Lower lobe of right lung (tissue), 2 donors: ENCODE measurements at regions not wholly inside any gene's neighbourhood (a gene's known extent, or its start where the extent isn't known, plus 50 kb on each side); places are given as distances from the start of the nearest gene placed in this dataset.

ENCODE experiments used
- ATAC-seq, 2 donors: fragments of 200-7000 bp; cut with Tn5 transposase; one replicate each; pipeline ENCODE4 v1.9.1; 2020 to 2022; ENCODE audit warnings: mild to moderate bottlenecking in 2 of 2, moderate library complexity in 2 of 2
- DNase-seq: peaks from one replicate; pipeline ENCODE4 v3.0.0-alpha.2; 2020
- H3K27ac ChIP-seq: fragments of 200-600 bp; one replicate; pipeline ENCODE4 v1.8.0; 2022
- H3K27me3 ChIP-seq: fragments of 200-600 bp; one replicate; pipeline ENCODE4 v1.8.0; 2022; ENCODE audit warnings: low read depth
- H3K36me3 ChIP-seq: fragments of 200-600 bp; one replicate; pipeline ENCODE4 v1.8.0; 2022; ENCODE audit warnings: mild to moderate bottlenecking
- H3K4me1 ChIP-seq: fragments of 200-600 bp; one replicate; pipeline ENCODE4 v1.8.0; 2022
- H3K4me3 ChIP-seq: fragments of 200-600 bp; one replicate; pipeline ENCODE4 v1.8.0; 2022; ENCODE audit warnings: mild to moderate bottlenecking
- H3K9me3 ChIP-seq: fragments of 200-600 bp; one replicate; pipeline ENCODE4 v1.8.0; 2022
- CTCF ChIP-seq: fragments of 200-600 bp; IDR thresholded peaks from one replicate; pipeline ENCODE4 v1.8.0; 2022; ENCODE audit warnings: antibody characterized with exemption, mild to moderate bottlenecking
- intact Hi-C: fragments of 100-400 bp; cut with DNase I; formaldehyde crosslinking; loops from one replicate; pipeline ENCODE4 v1.11.0; 2022
- donor health status: DM: no; HTN: yes; CAD: no; lungs with severe emphysema.

GRCh38 chr2:221771297-221771696 is 199.2 kb upstream of the EPHA4 start:
- TF ChIP-seq CTCF: no peak
- ATAC-seq: no peak
- no peak for DNase-seq
- H3K27me3 ChIP-seq: no peaks in the 10 kb centered on the region
- H3K4me3 ChIP-seq: no peak overlapping the region
- H3K9me3 ChIP-seq: no peaks in the 10 kb centered on the region
- H3K36me3 ChIP-seq: no peaks in the 10 kb centered on the region
- H3K4me1 ChIP-seq: no peaks in the 10 kb centered on the region
- no peak overlapping the region for H3K27ac ChIP-seq
- intact Hi-C loops: no loop called here

- no peak overlapping the region for H3K4me3 ChIP-seq
- no peak overlapping the region for H3K27ac ChIP-seq
- H3K4me1 ChIP-seq: no peaks in the 10 kb centered on the region
- no peak for DNase-seq
- TF ChIP-seq CTCF: no peak
- H3K9me3 ChIP-seq: no peaks in the 10 kb centered on the region
- H3K27me3 ChIP-seq: no peaks in the 10 kb centered on the region
- H3K36me3 ChIP-seq: no peaks in the 10 kb centered on the region
- intact Hi-C loops: no loop called here
- no peak for ATAC-seq
These were observed 195.3 kb upstream of the EPHA4 start for GRCh38 chr2:221767106-221768012.

- H3K4me1 ChIP-seq: no peaks in the 10 kb centered on the region
- no peaks in the 10 kb centered on the region for H3K36me3 ChIP-seq
- no peak overlapping the region for H3K27ac ChIP-seq
- TF ChIP-seq CTCF: no peak
- DNase-seq (no peak), ATAC-seq (no peak)
- no peak overlapping the region for H3K4me3 ChIP-seq
- no peaks in the 10 kb centered on the region for H3K27me3 ChIP-seq
- H3K9me3 ChIP-seq: no peaks in the 10 kb centered on the region
- intact Hi-C loops: no loop called here
These were observed 190.4 kb upstream of the EPHA4 start for GRCh38 chr2:221762496-221762895.

- intact Hi-C loops: no loop called here
- H3K9me3 ChIP-seq: no peaks in the 10 kb centered on the region
- DNase-seq (no peak), ATAC-seq (no peak)
- H3K27ac ChIP-seq: no peak overlapping the region
- H3K27me3 ChIP-seq: no peaks in the 10 kb centered on the region
- no peaks in the 10 kb centered on the region for H3K36me3 ChIP-seq
- H3K4me3 ChIP-seq: no peak overlapping the region
- H3K4me1 ChIP-seq: no peaks in the 10 kb centered on the region
- no peak for TF ChIP-seq CTCF
These were observed 189.2 kb upstream of the EPHA4 start for GRCh38 chr2:221761260-221761659.

- no peaks in the 10 kb centered on the region for H3K9me3 ChIP-seq
- H3K4me3 ChIP-seq: no peak overlapping the region
- H3K36me3 ChIP-seq: no peaks in the 10 kb centered on the region
- no peak overlapping the region for H3K27ac ChIP-seq
- intact Hi-C loops: no loop called here
- H3K27me3 ChIP-seq: no peaks in the 10 kb centered on the region
- DNase-seq (no peak), ATAC-seq (no peak)
- H3K4me1 ChIP-seq: no peaks in the 10 kb centered on the region
- TF ChIP-seq CTCF: no peak
These were observed 186.0 kb upstream of the EPHA4 start for GRCh38 chr2:221758076-221758475.
